ENCODE measurements at regions not wholly inside any gene's neighbourhood (a gene's known extent, or its start where the extent isn't known, plus 50 kb on each side); places are given as distances from the start of the nearest gene placed in this dataset.

- Histone ChIP-seq H3K4me3 (peak overlapping the region in 2 of 10 donors; percentile 46), H3K36me3 (no peaks in the 10 kb centered on the region), H3K27ac (peak overlapping the region in 1 of 10 donors; percentile 21), H3K27me3 (no peaks in the 10 kb centered on the region), H3K4me1 (no peaks in the 10 kb centered on the region), H3K9me3 (peaks cover 0 to 4% (median 0%) of the 10 kb centered on the region in 11 donors)
- WGBS, 2 donors = 69 to 77% methylated on average over 6 of the region's 6 CpGs
- DNase-seq (no peak), ATAC-seq (no peak)
- intact Hi-C loops (cut with DNase I) = no loop called here
- no peak for TF ChIP-seq CTCF (IDR thresholded peaks at IDR 0.05)
These were observed 316.0 kb downstream of the TRIML1 start for GRCh38 chr4:188455062-188455752.

- no peak for ATAC-seq
- peaks cover 0 to 22% (median 4%) of the 10 kb centered on the region in 11 donors for H3K9me3 ChIP-seq
- intact Hi-C loops (cut with DNase I) = no loop called here
- no peak for TF ChIP-seq CTCF (IDR thresholded peaks at IDR 0.05)
- H3K27ac ChIP-seq = no peak overlapping the region
- no peak for DNase-seq
- no peaks in the 10 kb centered on the region for H3K27me3 ChIP-seq
- no peak overlapping the region for H3K4me3 ChIP-seq
- WGBS, 2 donors = 85 to 89% methylated on average over 1 of the region's 1 CpG
- no peaks in the 10 kb centered on the region for H3K36me3 ChIP-seq
- no peaks in the 10 kb centered on the region for H3K4me1 ChIP-seq
These were observed 320.1 kb downstream of the TRIML1 start for GRCh38 chr4:188459381-188459780.

GRCh38 chr4:188463909-188464308 lies 324.7 kb downstream of the TRIML1 start:
- H3K9me3 ChIP-seq = peaks cover 0 to 29% (median 4%) of the 10 kb centered on the region in 11 donors
- TF ChIP-seq CTCF (IDR thresholded peaks at IDR 0.05) = no peak
- DNase-seq = no peak
- H3K27ac ChIP-seq = no peak overlapping the region
- 52 to 84% methylated on average over 2 of the region's 2 CpGs for WGBS, 2 donors
- H3K4me1 ChIP-seq = no peaks in the 10 kb centered on the region
- intact Hi-C loops (cut with DNase I) = no loop called here
- ATAC-seq = no peak
- H3K27me3 ChIP-seq = no peaks in the 10 kb centered on the region
- no peaks in the 10 kb centered on the region for H3K36me3 ChIP-seq
- no peak overlapping the region for H3K4me3 ChIP-seq

DNA sequence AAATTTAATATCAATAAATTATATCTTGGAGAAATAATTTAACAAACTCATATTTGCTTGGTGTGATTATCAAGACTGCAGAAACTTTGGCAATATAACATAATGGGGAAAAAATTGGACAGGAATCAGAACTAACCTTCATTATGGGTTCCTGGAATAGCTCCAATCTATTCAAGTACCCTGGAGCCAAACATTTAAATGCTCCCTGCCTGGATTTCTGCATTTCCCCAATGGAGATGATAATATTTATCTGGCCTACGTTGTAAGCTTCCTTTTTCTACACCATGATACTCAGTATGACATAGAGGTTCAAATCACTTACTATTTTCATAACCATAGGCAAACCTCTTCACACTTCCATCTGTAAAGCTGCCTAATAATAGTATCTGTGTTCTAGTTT lies 326.8 kb downstream of the TRIML1 start:
- DNase-seq = no peak
- 7 to 11% methylated on average over 1 of the region's 1 CpG for WGBS, 2 donors
- ATAC-seq = no peak
- H3K4me1 ChIP-seq = no peaks in the 10 kb centered on the region
- no peak overlapping the region for H3K4me3 ChIP-seq
- H3K36me3 ChIP-seq = no peaks in the 10 kb centered on the region
- no peak overlapping the region for H3K27ac ChIP-seq
- intact Hi-C loops (cut with DNase I) = no loop called here
- no peak for TF ChIP-seq CTCF (IDR thresholded peaks at IDR 0.05)
- H3K27me3 ChIP-seq = no peaks in the 10 kb centered on the region
- peaks cover 0 to 28% (median 4%) of the 10 kb centered on the region in 11 donors for H3K9me3 ChIP-seq
